ENCODE measurements at regions not wholly inside any gene's neighbourhood (a gene's known extent, or its start where the extent isn't known, plus 50 kb on each side); places are given as distances from the start of the nearest gene placed in this dataset.
"Not testable (repeated sequence)": the region's sequence is repeated elsewhere in the genome, so short reads cannot be mapped to it uniquely, and the experiment has no call there.

- in situ Hi-C loops (cut with MboI; ENCODE audit: low sequenced_read_pairs in 4 of 4) (no loop called here), intact Hi-C loops (cut with DNase I; ENCODE audit: low total_unique reads) (no loop called here)
- Histone ChIP-seq H3K9me3 (no peaks in the 10 kb centered on the region), H3K4me1 (no peaks in the 10 kb centered on the region), H3K4me3 (no peak overlapping the region), H3K27me3 (peaks cover 16 to 33% (median 25%) of the 10 kb centered on the region in 3 donors), H3K36me3 (no peaks in the 10 kb centered on the region), H3K27ac (no peak overlapping the region)
- TF ChIP-seq CTCF (IDR thresholded peaks at IDR 0.05 in 4 of 5, conservative IDR thresholded peaks at IDR 0.05 in 1 of 5) (no peak), POLR2A (IDR thresholded peaks at IDR 0.05) (no peak)
- DNase-seq = no peak
- ATAC-seq = no peak
These were observed 164.3 kb upstream of the PABPC3 start for GRCh38 chr13:24931450-24932251.

- in situ Hi-C loops (cut with MboI; ENCODE audit: low sequenced_read_pairs in 4 of 4); intact Hi-C loops (cut with DNase I; ENCODE audit: low total_unique reads); DNase-seq; H3K27ac ChIP-seq; H3K4me1 ChIP-seq; H3K36me3 ChIP-seq; H3K9me3 ChIP-seq; H3K4me3 ChIP-seq; ATAC-seq: not testable (repeated sequence)
- H3K27me3 ChIP-seq = peaks cover 16 to 33% (median 25%) of the 10 kb centered on the region in 3 donors
These were observed 162.6 kb upstream of the PABPC3 start for GRCh38 chr13:24933106-24934023.

GRCh38 chr13:24934024-24934385 lies 161.9 kb upstream of the PABPC3 start:
- DNase-seq = peak in 1 of 2 donors; percentile 13
- H3K9me3 ChIP-seq; H3K4me1 ChIP-seq; H3K27ac ChIP-seq; in situ Hi-C loops (cut with MboI; ENCODE audit: low sequenced_read_pairs in 4 of 4); H3K4me3 ChIP-seq; intact Hi-C loops (cut with DNase I; ENCODE audit: low total_unique reads); ATAC-seq; H3K36me3 ChIP-seq: not testable (repeated sequence)
- H3K27me3 ChIP-seq = peaks cover 16 to 33% (median 25%) of the 10 kb centered on the region in 3 donors

- DNase-seq (no peak), ATAC-seq (no peak)
- Histone ChIP-seq H3K36me3 (no peaks in the 10 kb centered on the region), H3K9me3 (no peaks in the 10 kb centered on the region), H3K27me3 (no peaks in the 10 kb centered on the region), H3K4me1 (no peaks in the 10 kb centered on the region), H3K4me3 (no peak overlapping the region), H3K27ac (no peak overlapping the region)
- no peak for TF ChIP-seq POLR2A (IDR thresholded peaks at IDR 0.05)
- TF ChIP-seq CTCF (IDR thresholded peaks at IDR 0.05 in 4 of 5, conservative IDR thresholded peaks at IDR 0.05 in 1 of 5) = no peak
- intact Hi-C loops (cut with DNase I; ENCODE audit: low total_unique reads) (no loop called here), in situ Hi-C loops (cut with MboI; ENCODE audit: low sequenced_read_pairs in 4 of 4) (no loop called here)
These were observed 157.0 kb upstream of the PABPC3 start for GRCh38 chr13:24938966-24939365.

GRCh38 chr13:24941023-24941713 lies 154.8 kb upstream of the PABPC3 start:
- H3K27ac ChIP-seq; intact Hi-C loops (cut with DNase I; ENCODE audit: low total_unique reads); H3K27me3 ChIP-seq; H3K4me3 ChIP-seq; H3K36me3 ChIP-seq; H3K4me1 ChIP-seq; in situ Hi-C loops (cut with MboI; ENCODE audit: low sequenced_read_pairs in 4 of 4); DNase-seq; H3K9me3 ChIP-seq; ATAC-seq: not testable (repeated sequence)

- H3K27ac ChIP-seq = no peak overlapping the region
- no peak for TF ChIP-seq CTCF (IDR thresholded peaks at IDR 0.05 in 4 of 5, conservative IDR thresholded peaks at IDR 0.05 in 1 of 5)
- TF ChIP-seq POLR2A (IDR thresholded peaks at IDR 0.05) = no peak
- no peaks in the 10 kb centered on the region for H3K27me3 ChIP-seq
- ATAC-seq = no peak
- in situ Hi-C loops (cut with MboI; ENCODE audit: low sequenced_read_pairs in 4 of 4) (no loop called here), intact Hi-C loops (cut with DNase I; ENCODE audit: low total_unique reads) (no loop called here)
- no peak overlapping the region for H3K4me3 ChIP-seq
- H3K36me3 ChIP-seq = no peaks in the 10 kb centered on the region
- no peak for DNase-seq
- no peaks in the 10 kb centered on the region for H3K4me1 ChIP-seq
- no peaks in the 10 kb centered on the region for H3K9me3 ChIP-seq
These were observed 152.8 kb upstream of the PABPC3 start for GRCh38 chr13:24943136-24943535.

GRCh38 chr13:24944073-24944472 lies 151.9 kb upstream of the PABPC3 start:
- ATAC-seq; H3K4me3 ChIP-seq; H3K4me1 ChIP-seq; H3K9me3 ChIP-seq; intact Hi-C loops (cut with DNase I; ENCODE audit: low total_unique reads); in situ Hi-C loops (cut with MboI; ENCODE audit: low sequenced_read_pairs in 4 of 4); H3K36me3 ChIP-seq; H3K27ac ChIP-seq; DNase-seq; H3K27me3 ChIP-seq: not testable (repeated sequence)

GRCh38 chr13:24948977-24949376 lies 147.0 kb upstream of the PABPC3 start:
- H3K9me3 ChIP-seq; intact Hi-C loops (cut with DNase I; ENCODE audit: low total_unique reads); H3K27ac ChIP-seq; H3K27me3 ChIP-seq; ATAC-seq; H3K4me1 ChIP-seq; H3K36me3 ChIP-seq; DNase-seq; H3K4me3 ChIP-seq; in situ Hi-C loops (cut with MboI; ENCODE audit: low sequenced_read_pairs in 4 of 4): not testable (repeated sequence)

Data from gastrocnemius medialis (tissue), 4 donors.